LNCAP (cell line): ENCODE measurements at regions not wholly inside any gene's neighbourhood (a gene's known extent, or its start where the extent isn't known, plus 50 kb on each side); places are given as distances from the start of the nearest gene placed in this dataset.

Source experiments
- TF ChIP-seq, protein P1 (sequence below): fragments of 450-650 bp; IDR thresholded peaks from 2 replicates; pipeline ENCODE4 v1.5.1; 2017; ENCODE audit warnings: mild to moderate bottlenecking

GRCh38 chr1:245039196-245039595 is 115.6 kb upstream of the KIF26B start:
- TF ChIP-seq, protein P1, sequence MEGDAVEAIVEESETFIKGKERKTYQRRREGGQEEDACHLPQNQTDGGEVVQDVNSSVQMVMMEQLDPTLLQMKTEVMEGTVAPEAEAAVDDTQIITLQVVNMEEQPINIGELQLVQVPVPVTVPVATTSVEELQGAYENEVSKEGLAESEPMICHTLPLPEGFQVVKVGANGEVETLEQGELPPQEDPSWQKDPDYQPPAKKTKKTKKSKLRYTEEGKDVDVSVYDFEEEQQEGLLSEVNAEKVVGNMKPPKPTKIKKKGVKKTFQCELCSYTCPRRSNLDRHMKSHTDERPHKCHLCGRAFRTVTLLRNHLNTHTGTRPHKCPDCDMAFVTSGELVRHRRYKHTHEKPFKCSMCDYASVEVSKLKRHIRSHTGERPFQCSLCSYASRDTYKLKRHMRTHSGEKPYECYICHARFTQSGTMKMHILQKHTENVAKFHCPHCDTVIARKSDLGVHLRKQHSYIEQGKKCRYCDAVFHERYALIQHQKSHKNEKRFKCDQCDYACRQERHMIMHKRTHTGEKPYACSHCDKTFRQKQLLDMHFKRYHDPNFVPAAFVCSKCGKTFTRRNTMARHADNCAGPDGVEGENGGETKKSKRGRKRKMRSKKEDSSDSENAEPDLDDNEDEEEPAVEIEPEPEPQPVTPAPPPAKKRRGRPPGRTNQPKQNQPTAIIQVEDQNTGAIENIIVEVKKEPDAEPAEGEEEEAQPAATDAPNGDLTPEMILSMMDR = no peak

- TF ChIP-seq, protein P1 = no peak
Measured at GRCh38 chr1:245036102-245036501, 118.7 kb upstream of the KIF26B start.

DNA sequence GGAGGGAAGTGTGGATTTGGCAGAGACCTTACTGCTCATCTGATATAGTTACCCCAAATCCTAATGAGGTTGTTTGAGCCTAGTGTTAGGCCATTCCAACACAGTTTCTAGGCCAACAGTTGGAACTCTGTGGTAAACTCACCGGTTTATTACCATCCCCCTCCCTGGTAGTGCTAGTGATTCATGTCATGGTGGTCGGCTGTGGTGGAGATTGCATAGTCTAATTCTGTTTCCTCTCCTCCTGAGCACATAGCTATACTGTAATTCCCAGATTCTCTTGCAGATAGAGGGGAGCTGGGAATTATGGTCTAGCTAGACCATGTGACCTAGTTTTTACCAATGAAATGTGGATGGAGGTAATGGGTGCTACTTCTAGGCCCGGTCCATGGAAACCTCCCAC is 123.7 kb upstream of the KIF26B start:
- TF ChIP-seq, protein P1 = no peak

GRCh38 chr1:245026247-245026646 is 128.5 kb upstream of the KIF26B start:
- TF ChIP-seq, protein P1 = no peak

- TF ChIP-seq, protein P1 = no peak
Measured at GRCh38 chr1:245025525-245025924, 129.3 kb upstream of the KIF26B start.

- TF ChIP-seq, protein P1 = no peak
Measured at GRCh38 chr1:245023222-245023621, 131.6 kb upstream of the KIF26B start.

GRCh38 chr1:245019910-245020486 is 134.8 kb upstream of the KIF26B start:
- TF ChIP-seq, protein P1 = no peak

- TF ChIP-seq, protein P1 = no peak
Measured at GRCh38 chr1:245016700-245017099, 138.1 kb upstream of the KIF26B start.
